Transverse colon (tissue), 4 donors: ENCODE measurements at regions not wholly inside any gene's neighbourhood (a gene's known extent, or its start where the extent isn't known, plus 50 kb on each side); places are given as distances from the start of the nearest gene placed in this dataset.

Experiments
- DNase-seq: peaks from one replicate; pipeline ENCODE4 v3.0.0-alpha.2; 2019
- H3K27ac ChIP-seq, 4 donors: fragments of 200-600 bp; sonication (generic); 2 replicates each; pipeline ENCODE4 v1.5.1; 2016 to 2018; ENCODE audit warnings: inconsistent platforms in 4 of 4
- H3K27me3 ChIP-seq: fragments of 200-600 bp; sonication (generic); 2 replicates; pipeline ENCODE4 v1.5.1; 2017; ENCODE audit warnings: inconsistent platforms
- H3K36me3 ChIP-seq, 4 donors: fragments of 200-600 bp; sonication (generic); 2 replicates each; pipeline ENCODE4 v1.5.1; 2017 to 2019; ENCODE audit warnings: inconsistent platforms in 4 of 4
- H3K4me1 ChIP-seq, 4 donors: fragments of 200-600 bp; sonication (generic); 2 replicates each; pipeline ENCODE4 v1.5.1; 2017 to 2020; ENCODE audit warnings: inconsistent platforms in 4 of 4
- H3K4me3 ChIP-seq, 4 donors: fragments of 200-600 bp; sonication (generic); 1 replicate in 1 of 4; 2 replicates in 3 of 4; pipeline versions ENCODE4 v1.5.1 to v1.6.1; 2017 to 2019; ENCODE audit warnings: inconsistent platforms in 4 of 4
- H3K9me3 ChIP-seq, 2 donors: fragments of 200-600 bp; sonication (generic); 2 replicates each; pipeline ENCODE4 v1.5.1; 2017 to 2019; ENCODE audit warnings: inconsistent platforms in 2 of 2
- EP300 ChIP-seq: sonication (generic); formaldehyde crosslinking; IDR thresholded peaks from one replicate; pipeline ENCODE4 v1.6.1; 2017; ENCODE audit warnings: antibody characterized with exemption, low read depth
- POLR2A ChIP-seq: fragments of 450-650 bp; IDR thresholded peaks from one replicate; pipeline ENCODE4 v1.6.1; 2016; ENCODE audit warnings: antibody characterized with exemption, mild to moderate bottlenecking, moderate library complexity
- POLR2AphosphoS5 ChIP-seq, 3 donors: sonication (generic); formaldehyde crosslinking; IDR thresholded peaks; one replicate each; pipeline ENCODE4 v1.6.1; 2016; ENCODE audit warnings: antibody characterized with exemption in 3 of 3
- WGBS, 2 donors: methylation state at CpG; one replicate each; pipeline ENCODE4 v1.1.5; 2018; ENCODE audit warnings: low coverage in 1 of 2; 5-methylcytosine and 5-hydroxymethylcytosine counted together
- in situ Hi-C, 4 donors: fragments of 200-750 bp; cut with MboI; loops; one replicate each; pipeline versions ENCODE4 v1.15.0 to v1.15.1; 2017; ENCODE audit warnings: low sequenced_read_pairs in 3 of 4, low pct_ligation_motif_present in 1 of 4, low pct_unique_long_range_greater_than_20kb in 1 of 4
- intact Hi-C: fragments of 100-400 bp; cut with DNase I; formaldehyde crosslinking; loops from one replicate; pipeline ENCODE4 v1.15.1; 2023; ENCODE audit warnings: low total_unique reads
- TF ChIP-seq, protein P1 (sequence below), 5 experiments: fragments of 200-600 bp in 3 of 5; fragments of 450-650 bp in 2 of 5; sonication (generic) in 3 of 5; IDR thresholded peaks; 1 replicate in 2 of 5; 2 replicates in 3 of 5; pipeline ENCODE4 v1.5.1; 2016 to 2017; ENCODE audit warnings: antibody characterized with exemption in 5 of 5, inconsistent platforms in 3 of 5, mild to moderate bottlenecking in 2 of 5, moderate library complexity in 1 of 5

DNA sequence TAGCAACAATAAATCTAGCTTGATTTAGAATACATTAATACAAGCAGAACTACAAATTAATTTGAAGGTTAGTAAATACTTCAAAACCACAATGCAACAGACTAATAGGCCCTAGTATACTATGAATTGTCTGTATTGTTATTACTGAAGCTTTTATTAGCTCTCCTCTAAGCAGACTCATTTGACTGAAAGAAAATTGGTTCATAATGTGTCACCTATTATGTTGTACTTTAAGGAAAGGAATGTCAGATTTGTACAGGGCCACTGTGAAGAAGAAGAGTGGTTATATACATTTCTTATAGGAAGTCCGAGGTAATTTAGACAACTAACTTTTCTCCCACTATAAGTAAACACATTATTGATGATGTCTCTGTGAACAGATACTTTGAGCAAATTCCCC, 954.5 kb downstream of the ZPLD1 start:
- Histone ChIP-seq H3K27ac (no peak overlapping the region), H3K4me1 (no peaks in the 10 kb centered on the region), H3K4me3 (no peak overlapping the region), H3K36me3 (no peaks in the 10 kb centered on the region), H3K27me3 (no peaks in the 10 kb centered on the region), H3K9me3 (no peaks in the 10 kb centered on the region)
- WGBS, 2 donors = 49 to 67% methylated on average over 1 of the region's 1 CpG
- in situ Hi-C loops = no loop called here
- TF ChIP-seq POLR2A (no peak), POLR2AphosphoS5 (IDR thresholded peaks at IDR 0.05) (no peak), EP300 (no peak)
- TF ChIP-seq, protein P1, sequence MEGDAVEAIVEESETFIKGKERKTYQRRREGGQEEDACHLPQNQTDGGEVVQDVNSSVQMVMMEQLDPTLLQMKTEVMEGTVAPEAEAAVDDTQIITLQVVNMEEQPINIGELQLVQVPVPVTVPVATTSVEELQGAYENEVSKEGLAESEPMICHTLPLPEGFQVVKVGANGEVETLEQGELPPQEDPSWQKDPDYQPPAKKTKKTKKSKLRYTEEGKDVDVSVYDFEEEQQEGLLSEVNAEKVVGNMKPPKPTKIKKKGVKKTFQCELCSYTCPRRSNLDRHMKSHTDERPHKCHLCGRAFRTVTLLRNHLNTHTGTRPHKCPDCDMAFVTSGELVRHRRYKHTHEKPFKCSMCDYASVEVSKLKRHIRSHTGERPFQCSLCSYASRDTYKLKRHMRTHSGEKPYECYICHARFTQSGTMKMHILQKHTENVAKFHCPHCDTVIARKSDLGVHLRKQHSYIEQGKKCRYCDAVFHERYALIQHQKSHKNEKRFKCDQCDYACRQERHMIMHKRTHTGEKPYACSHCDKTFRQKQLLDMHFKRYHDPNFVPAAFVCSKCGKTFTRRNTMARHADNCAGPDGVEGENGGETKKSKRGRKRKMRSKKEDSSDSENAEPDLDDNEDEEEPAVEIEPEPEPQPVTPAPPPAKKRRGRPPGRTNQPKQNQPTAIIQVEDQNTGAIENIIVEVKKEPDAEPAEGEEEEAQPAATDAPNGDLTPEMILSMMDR (IDR thresholded peaks at IDR 0.05) = no peak
- intact Hi-C loops = no loop called here
- no peak for DNase-seq

DNA sequence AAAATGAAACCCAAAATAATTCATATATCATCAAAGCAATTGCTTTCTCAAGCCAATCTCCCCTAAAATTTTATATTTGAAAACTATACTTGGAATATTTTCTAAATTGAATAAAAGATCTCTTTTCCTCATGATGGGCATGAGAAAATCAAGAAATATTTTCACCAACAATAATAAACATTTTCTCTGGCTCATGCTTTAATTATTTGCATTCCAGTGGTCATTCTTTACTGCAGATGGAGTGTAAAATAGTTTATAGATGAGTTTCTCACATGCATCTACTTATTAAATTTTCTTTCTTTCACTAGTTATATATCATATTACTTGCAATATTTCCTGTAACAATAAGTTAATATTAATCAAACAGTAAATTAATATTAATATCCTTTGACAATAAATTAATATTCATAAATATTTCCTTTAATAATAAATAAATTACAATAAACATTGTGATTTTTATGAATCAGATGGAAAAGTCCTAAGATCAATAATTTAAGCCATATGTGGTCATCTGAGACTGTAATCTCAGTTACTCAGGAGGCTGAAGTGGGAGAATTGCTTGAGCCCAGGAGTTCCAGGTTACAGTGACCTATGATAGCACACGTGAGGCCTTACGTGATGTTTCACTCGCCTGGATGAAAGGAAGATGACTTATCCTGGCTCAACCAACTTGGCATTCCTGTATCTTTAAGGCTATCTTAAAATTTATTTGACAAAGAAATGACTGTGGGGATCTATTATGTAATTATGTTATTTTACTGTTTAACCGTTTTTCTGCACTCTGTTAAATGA, 958.8 kb downstream of the ZPLD1 start:
- H3K4me3 ChIP-seq = no peak overlapping the region
- no peaks in the 10 kb centered on the region for H3K27me3 ChIP-seq
- intact Hi-C loops (no loop called here), in situ Hi-C loops (no loop called here)
- no peaks in the 10 kb centered on the region for H3K4me1 ChIP-seq
- no peak for DNase-seq
- H3K27ac ChIP-seq = no peak overlapping the region
- 48 to 55% methylated on average over 4 of the region's 4 CpGs for WGBS, 2 donors
- H3K36me3 ChIP-seq = no peaks in the 10 kb centered on the region
- H3K9me3 ChIP-seq = no peaks in the 10 kb centered on the region
- TF ChIP-seq, protein P1 (IDR thresholded peaks at IDR 0.05) = no peak
- TF ChIP-seq POLR2A (no peak), EP300 (no peak), POLR2AphosphoS5 (IDR thresholded peaks at IDR 0.05) (no peak)

DNA sequence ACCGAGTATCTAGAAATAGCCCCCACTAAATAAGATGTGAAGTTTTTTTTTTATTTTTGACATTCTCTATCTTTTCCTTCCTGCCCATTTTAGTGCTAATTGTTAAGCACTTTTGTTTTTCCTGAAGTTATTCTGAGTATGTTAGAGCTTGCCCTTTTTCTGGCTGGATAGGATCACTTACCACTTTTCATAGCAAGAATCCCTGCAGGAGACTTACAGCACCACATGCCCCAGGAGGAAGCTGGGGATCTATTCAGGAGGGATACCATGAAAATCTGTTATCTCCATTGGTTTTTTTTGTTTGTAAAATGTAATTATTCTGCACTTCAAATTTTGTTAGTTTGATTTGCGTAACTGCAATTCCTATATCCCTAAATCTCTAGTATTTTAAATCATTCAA, 968.4 kb downstream of the ZPLD1 start:
- H3K4me3 ChIP-seq = no peak overlapping the region
- in situ Hi-C loops = no loop called here
- WGBS, 2 donors = 76 to 78% methylated on average over 2 of the region's 2 CpGs

DNA sequence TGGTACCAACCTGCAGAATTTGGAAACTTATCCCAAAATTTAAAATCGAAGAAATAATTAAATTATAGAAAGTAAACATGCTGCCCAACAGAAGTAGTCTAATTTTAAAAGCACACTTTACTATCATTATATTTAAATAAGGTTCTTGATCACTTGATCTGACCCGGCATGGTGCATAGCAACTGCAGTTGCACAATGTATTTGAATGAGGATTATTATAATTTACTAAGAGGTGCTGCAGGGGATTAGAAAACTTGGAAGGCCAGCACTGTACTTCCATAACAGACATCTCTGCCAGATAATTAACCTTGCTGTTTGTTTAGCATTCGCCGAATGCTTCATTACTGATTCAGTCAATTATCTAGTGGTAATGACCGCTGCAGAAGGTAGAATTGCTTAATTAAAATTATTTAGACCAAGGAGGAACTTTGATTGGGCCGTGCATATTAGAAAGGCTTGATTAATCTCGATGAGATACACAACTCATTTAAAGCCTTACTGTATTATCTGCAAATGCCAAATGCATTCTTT, 971.6 kb downstream of the ZPLD1 start:
- intact Hi-C loops = no loop called here
- TF ChIP-seq POLR2AphosphoS5 (IDR thresholded peaks at IDR 0.05) (no peak), EP300 (no peak), POLR2A (no peak)
- TF ChIP-seq, protein P1 (IDR thresholded peaks at IDR 0.05) = no peak
- Histone ChIP-seq H3K27ac (no peak overlapping the region), H3K36me3 (no peaks in the 10 kb centered on the region), H3K27me3 (no peaks in the 10 kb centered on the region), H3K4me3 (no peak overlapping the region), H3K4me1 (no peaks in the 10 kb centered on the region), H3K9me3 (no peaks in the 10 kb centered on the region)
- WGBS, 2 donors = 75 to 77% methylated on average over 7 of the region's 7 CpGs
- in situ Hi-C loops = no loop called here
- DNase-seq = no peak

More for the DNA sequence above, 968.4 kb downstream of the ZPLD1 start:
- Histone ChIP-seq H3K9me3 (no peaks in the 10 kb centered on the region), H3K27me3 (no peaks in the 10 kb centered on the region), H3K4me1 (no peaks in the 10 kb centered on the region), H3K36me3 (no peaks in the 10 kb centered on the region), H3K27ac (no peak overlapping the region)
- intact Hi-C loops = no loop called here
- TF ChIP-seq, protein P1 (IDR thresholded peaks at IDR 0.05) = no peak
- TF ChIP-seq EP300 = no peak
- TF ChIP-seq POLR2A = no peak
- TF ChIP-seq POLR2AphosphoS5 (IDR thresholded peaks at IDR 0.05) = no peak
- no peak for DNase-seq
